Endodermal cell (in vitro differentiated cells): ENCODE measurements at regions not wholly inside any gene's neighbourhood (a gene's known extent, or its start where the extent isn't known, plus 50 kb on each side); places are given as distances from the start of the nearest gene placed in this dataset.

Experiments
- DNase-seq: peaks from one replicate; pipeline ENCODE4 v3.0.0-alpha.2; 2017
- H3K27ac ChIP-seq: 2 replicates; pipeline ENCODE4 v1.5.1; 2013; ENCODE audit warnings: mild to moderate bottlenecking, low read depth, low read length, moderate library complexity
- H3K27me3 ChIP-seq: 2 replicates; pipeline ENCODE4 v1.6.1; 2013; ENCODE audit warnings: mild to moderate bottlenecking, low read length, moderate library complexity; ENCODE audit not compliant: insufficient read depth, control insufficient read depth, poor library complexity, severe bottlenecking
- H3K36me3 ChIP-seq: 2 replicates; pipeline ENCODE4 v1.7.0; 2013; ENCODE audit warnings: mild to moderate bottlenecking, low read length, moderate library complexity; ENCODE audit not compliant: control insufficient read depth, insufficient read depth
- H3K4me1 ChIP-seq: one replicate; pipeline ENCODE4 v1.7.0; 2013; ENCODE audit warnings: low read length; ENCODE audit not compliant: control insufficient read depth, insufficient read depth
- H3K4me3 ChIP-seq: 2 replicates; pipeline ENCODE4 v1.5.1; 2013; ENCODE audit warnings: mild to moderate bottlenecking, low read length, moderate library complexity
- H3K9ac ChIP-seq: 2 replicates; pipeline ENCODE4 v1.6.1; 2013; ENCODE audit warnings: mild to moderate bottlenecking, low read length, moderate library complexity; ENCODE audit not compliant: poor library complexity, severe bottlenecking; ENCODE audit errors: extremely low read depth
- H3K9me3 ChIP-seq: 2 replicates; pipeline ENCODE4 v1.6.1; 2013; ENCODE audit warnings: mild to moderate bottlenecking, low read length, moderate library complexity; ENCODE audit not compliant: control insufficient read depth
- H3K27ac Mint-ChIP-seq: 2 replicates; pipeline ENCODE4 v1.8.0; 2020; ENCODE audit warnings: mixed read lengths
- H3K27me3 Mint-ChIP-seq: 2 replicates; pipeline ENCODE4 v1.8.0; 2021; ENCODE audit warnings: mild to moderate bottlenecking, mixed read lengths; ENCODE audit not compliant: insufficient read depth
- H3K36me3 Mint-ChIP-seq: 2 replicates; pipeline ENCODE4 v1.8.0; 2020; ENCODE audit warnings: low read depth, mixed read lengths
- H3K4me1 Mint-ChIP-seq: 2 replicates; pipeline ENCODE4 v1.8.0; 2020; ENCODE audit warnings: mixed read lengths
- H3K4me3 Mint-ChIP-seq: 2 replicates; pipeline ENCODE4 v1.8.0; 2020; ENCODE audit warnings: mild to moderate bottlenecking, moderate library complexity, mixed read lengths
- H3K9me3 Mint-ChIP-seq: 2 replicates; pipeline ENCODE4 v1.8.0; 2020; ENCODE audit warnings: mild to moderate bottlenecking, mixed read lengths
- CTCF ChIP-seq: fragments of 200-600 bp; sonication (generic); conservative IDR thresholded peaks from 2 replicates; pipeline ENCODE4 v1.5.0; 2021; ENCODE audit warnings: antibody characterized with exemption, mild to moderate bottlenecking
- WGBS, 2 experiments: methylation state at CpG; one replicate each; pipeline versions ENCODE4 v1.1.5 to v1.1.7; 2013; ENCODE audit warnings: missing lambda C conversion rate in 2 of 2, mixed read lengths in 1 of 2; ENCODE audit not compliant: insufficient coverage in 1 of 2, insufficient read length in 1 of 2; 5-methylcytosine and 5-hydroxymethylcytosine counted together

- H3K4me1 Mint-ChIP-seq, result no peaks in the 10 kb centered on the region
- Histone ChIP-seq H3K36me3 (no peaks in the 10 kb centered on the region), H3K27me3 (no peaks in the 10 kb centered on the region)
Measured at GRCh38 chr15:89035150-89035549, 53.1 kb upstream of the ABHD2 start.

GRCh38 chr15:89035658-89036057 lies 52.6 kb upstream of the ABHD2 start:
- TF ChIP-seq CTCF, result no peak
- no peaks in the 10 kb centered on the region for H3K36me3 ChIP-seq
- no peak overlapping the region for H3K27ac ChIP-seq
- WGBS, 2 experiments, result 84 to 90% methylated on average over 2 of the region's 2 CpGs
- Mint-ChIP-seq H3K27me3 (no peaks in the 10 kb centered on the region), H3K27ac (no peak overlapping the region), H3K4me3 (no peak overlapping the region), H3K9me3 (peaks cover 6% of the 10 kb centered on the region), H3K36me3 (no peaks in the 10 kb centered on the region), H3K4me1 (no peaks in the 10 kb centered on the region)
- H3K27me3 ChIP-seq, result no peaks in the 10 kb centered on the region
- no peak overlapping the region for H3K9ac ChIP-seq
- no peaks in the 10 kb centered on the region for H3K9me3 ChIP-seq
- no peak for DNase-seq
- no peaks in the 10 kb centered on the region for H3K4me1 ChIP-seq
- no peak overlapping the region for H3K4me3 ChIP-seq

More at GRCh38 chr15:89035150-89035549, 53.1 kb upstream of the ABHD2 start:
- no peaks in the 10 kb centered on the region for H3K36me3 Mint-ChIP-seq
- H3K27ac Mint-ChIP-seq, result no peak overlapping the region
- Histone ChIP-seq H3K27ac (no peak overlapping the region), H3K9ac (no peak overlapping the region), H3K4me1 (no peaks in the 10 kb centered on the region), H3K4me3 (no peak overlapping the region), H3K9me3 (no peaks in the 10 kb centered on the region)
- no peaks in the 10 kb centered on the region for H3K27me3 Mint-ChIP-seq
- DNase-seq, result no peak
- 80 to 89% methylated on average over 2 of the region's 2 CpGs for WGBS, 2 experiments
- TF ChIP-seq CTCF, result no peak
- no peak overlapping the region for H3K4me3 Mint-ChIP-seq
- H3K9me3 Mint-ChIP-seq, result peaks cover 8% of the 10 kb centered on the region

- Mint-ChIP-seq H3K4me1 (no peaks in the 10 kb centered on the region), H3K36me3 (no peaks in the 10 kb centered on the region), H3K9me3 (no peaks in the 10 kb centered on the region), H3K27ac (no peak overlapping the region), H3K4me3 (no peak overlapping the region), H3K27me3 (no peaks in the 10 kb centered on the region)
- Histone ChIP-seq H3K27me3 (no peaks in the 10 kb centered on the region), H3K4me1 (no peaks in the 10 kb centered on the region), H3K27ac (no peak overlapping the region), H3K9ac (no peak overlapping the region), H3K9me3 (no peaks in the 10 kb centered on the region), H3K4me3 (no peak overlapping the region), H3K36me3 (no peaks in the 10 kb centered on the region)
- no peak for TF ChIP-seq CTCF
- DNase-seq, result no peak
- 87 to 88% methylated on average over 7 to 8 of the region's 8 CpGs for WGBS, 2 experiments
Measured at GRCh38 chr15:89038146-89038545, 50.1 kb upstream of the ABHD2 start.
